Stomach (tissue), 4 donors: ENCODE measurements at regions not wholly inside any gene's neighbourhood (a gene's known extent, or its start where the extent isn't known, plus 50 kb on each side); places are given as distances from the start of the nearest gene placed in this dataset.

Source experiments
- POLR2A ChIP-seq, 4 donors: fragments of 450-650 bp; IDR thresholded peaks; one replicate each; pipeline ENCODE4 v1.6.1; 2016; ENCODE audit warnings: antibody characterized with exemption in 4 of 4, control low read depth in 2 of 4, mild to moderate bottlenecking in 1 of 4, moderate library complexity in 1 of 4
- POLR2AphosphoS5 ChIP-seq, 3 donors: sonication (generic); formaldehyde crosslinking; IDR thresholded peaks; one replicate each; pipeline ENCODE4 v1.6.1; 2016; ENCODE audit warnings: antibody characterized with exemption in 3 of 3
- TF ChIP-seq, protein P1 (sequence below), 7 experiments: fragments of 450-650 bp in 4 of 7; fragments of 200-600 bp in 3 of 7; sonication (generic) in 3 of 7; IDR thresholded peaks; one replicate each; pipeline ENCODE4 v1.5.1; 2016 to 2019; ENCODE audit warnings: antibody characterized with exemption in 7 of 7, control low read depth in 2 of 7, mild to moderate bottlenecking in 1 of 7

DNA sequence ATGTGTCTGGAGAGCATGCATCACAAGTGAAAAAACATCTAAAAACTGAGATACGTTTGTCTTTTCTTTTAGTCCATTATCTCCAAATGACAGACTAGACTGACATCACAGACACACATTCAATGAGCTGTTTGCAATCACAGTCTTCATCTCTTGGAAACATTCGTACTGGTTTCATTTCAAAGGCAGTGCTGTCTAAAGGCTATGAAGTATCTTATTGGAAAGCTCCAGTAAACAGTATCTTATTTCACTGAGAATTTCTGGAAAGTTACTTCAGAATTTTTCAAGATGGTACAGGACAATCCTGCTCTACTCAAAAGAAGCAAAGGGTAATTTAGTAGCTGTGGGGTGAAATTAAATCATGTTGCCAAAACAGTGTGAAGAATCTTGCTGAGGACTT, 53.5 kb upstream of the TNFRSF19 start:
- TF ChIP-seq, protein P1, sequence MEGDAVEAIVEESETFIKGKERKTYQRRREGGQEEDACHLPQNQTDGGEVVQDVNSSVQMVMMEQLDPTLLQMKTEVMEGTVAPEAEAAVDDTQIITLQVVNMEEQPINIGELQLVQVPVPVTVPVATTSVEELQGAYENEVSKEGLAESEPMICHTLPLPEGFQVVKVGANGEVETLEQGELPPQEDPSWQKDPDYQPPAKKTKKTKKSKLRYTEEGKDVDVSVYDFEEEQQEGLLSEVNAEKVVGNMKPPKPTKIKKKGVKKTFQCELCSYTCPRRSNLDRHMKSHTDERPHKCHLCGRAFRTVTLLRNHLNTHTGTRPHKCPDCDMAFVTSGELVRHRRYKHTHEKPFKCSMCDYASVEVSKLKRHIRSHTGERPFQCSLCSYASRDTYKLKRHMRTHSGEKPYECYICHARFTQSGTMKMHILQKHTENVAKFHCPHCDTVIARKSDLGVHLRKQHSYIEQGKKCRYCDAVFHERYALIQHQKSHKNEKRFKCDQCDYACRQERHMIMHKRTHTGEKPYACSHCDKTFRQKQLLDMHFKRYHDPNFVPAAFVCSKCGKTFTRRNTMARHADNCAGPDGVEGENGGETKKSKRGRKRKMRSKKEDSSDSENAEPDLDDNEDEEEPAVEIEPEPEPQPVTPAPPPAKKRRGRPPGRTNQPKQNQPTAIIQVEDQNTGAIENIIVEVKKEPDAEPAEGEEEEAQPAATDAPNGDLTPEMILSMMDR (IDR thresholded peaks at IDR 0.05): no peak
- TF ChIP-seq POLR2AphosphoS5 (IDR thresholded peaks at IDR 0.05): no peak
- no peak for TF ChIP-seq POLR2A (IDR thresholded peaks at IDR 0.05)
